T1000 (cell line): ENCODE measurements at regions not wholly inside any gene's neighbourhood (a gene's known extent, or its start where the extent isn't known, plus 50 kb on each side); places are given as distances from the start of the nearest gene placed in this dataset.
"Not testable (repeated sequence)": the region's sequence is repeated elsewhere in the genome, so short reads cannot be mapped to it uniquely, and the experiment has no call there.

Source experiments
- DNase-seq: peaks from one replicate; lab custom pipeline; 2025; ENCODE audit warnings: mixed read lengths; lab: John Stamatoyannopoulos, UW

DNA sequence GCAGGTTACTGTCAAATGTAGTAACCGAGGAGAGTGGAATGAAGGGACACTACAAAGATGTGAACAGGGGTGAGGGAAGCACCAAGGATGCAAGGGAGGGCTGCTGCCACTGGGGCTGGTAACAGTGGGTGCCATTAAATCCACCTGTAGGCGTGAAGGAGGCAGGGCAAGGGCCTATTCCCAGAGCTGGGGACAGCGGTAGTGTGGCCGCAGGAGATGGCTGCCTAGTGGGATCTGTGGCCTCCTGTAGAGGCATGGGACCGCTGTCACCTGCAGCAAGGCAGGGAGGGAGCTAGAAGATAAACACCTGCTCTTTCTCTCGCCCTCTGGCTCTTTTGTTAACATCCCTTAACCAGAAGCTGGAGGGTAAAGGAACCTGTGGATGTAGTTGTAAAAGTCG, 80.5 kb upstream of the CNIH3 start:
- no peak for DNase-seq

DNA sequence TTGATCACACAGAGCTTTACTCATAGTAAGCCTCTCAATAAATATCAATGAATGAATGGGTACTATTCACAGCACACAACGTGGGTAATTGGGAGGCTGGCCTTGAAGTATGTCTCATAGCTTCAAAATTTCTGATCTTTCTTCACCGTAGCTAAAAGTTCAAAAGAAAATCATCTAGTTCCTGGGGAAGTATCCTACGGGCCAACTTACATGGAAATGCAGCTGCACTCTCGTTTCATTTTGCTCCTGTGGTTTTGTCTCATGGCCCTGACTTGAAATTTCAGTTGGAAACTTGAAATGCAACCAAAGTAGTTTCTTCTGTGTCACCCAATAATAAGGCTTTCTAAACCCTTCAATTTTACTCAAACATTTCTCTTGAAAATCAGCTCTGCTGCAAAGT, 76.1 kb upstream of the CNIH3 start:
- no peak for DNase-seq

DNA sequence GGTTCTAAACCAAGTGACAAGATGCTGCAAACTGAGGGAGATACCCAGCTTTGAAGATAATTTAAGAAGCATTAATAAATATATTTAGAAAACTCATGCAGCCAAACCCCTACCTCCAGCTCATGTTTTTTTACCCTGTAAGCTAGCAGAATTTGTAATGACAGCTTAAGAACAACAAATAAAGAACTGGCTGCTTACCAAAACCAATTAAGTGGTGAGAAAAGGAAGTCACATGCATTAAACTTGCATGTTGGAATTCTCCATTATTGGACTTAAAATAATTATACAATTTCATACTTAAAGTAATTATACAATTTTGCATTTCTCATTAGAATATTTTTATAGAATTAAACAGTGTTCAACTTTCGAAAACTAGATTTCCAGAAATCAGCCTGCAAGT, 75.6 kb upstream of the CNIH3 start:
- DNase-seq: no peak

DNA sequence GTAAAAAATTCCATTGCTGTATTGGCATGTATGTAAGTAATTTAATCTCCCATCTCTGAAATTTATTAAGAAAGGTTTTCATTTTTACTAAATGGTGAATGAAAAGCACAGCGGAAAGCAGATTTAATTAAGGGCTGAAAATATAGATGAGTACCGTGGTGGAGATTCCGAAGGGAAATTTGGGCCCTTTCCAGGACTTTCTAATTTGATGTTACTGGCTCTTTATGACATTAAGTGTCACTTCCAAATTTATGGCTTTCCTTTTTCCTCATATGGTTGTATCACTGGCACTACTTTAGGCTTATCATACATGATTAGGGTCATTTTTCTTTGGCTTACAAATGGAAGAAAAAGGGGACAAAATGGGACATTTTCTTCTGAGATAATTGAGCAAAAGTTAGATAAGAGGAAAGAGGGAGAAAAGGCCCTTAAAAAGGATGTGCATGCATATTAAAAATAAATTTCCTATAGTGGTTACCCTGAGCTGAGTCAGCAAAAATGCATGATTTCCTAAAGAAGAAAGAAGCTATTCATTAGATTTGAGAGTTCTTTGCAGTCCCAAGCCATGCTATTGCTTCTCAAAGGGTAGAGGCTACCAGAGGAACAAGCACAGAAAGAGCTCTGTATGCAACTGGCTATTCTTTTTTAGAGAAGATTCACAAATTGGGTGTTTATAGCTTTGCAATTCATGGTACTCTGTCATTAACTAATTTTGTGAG, 74.9 kb upstream of the CNIH3 start:
- DNase-seq: no peak

DNA sequence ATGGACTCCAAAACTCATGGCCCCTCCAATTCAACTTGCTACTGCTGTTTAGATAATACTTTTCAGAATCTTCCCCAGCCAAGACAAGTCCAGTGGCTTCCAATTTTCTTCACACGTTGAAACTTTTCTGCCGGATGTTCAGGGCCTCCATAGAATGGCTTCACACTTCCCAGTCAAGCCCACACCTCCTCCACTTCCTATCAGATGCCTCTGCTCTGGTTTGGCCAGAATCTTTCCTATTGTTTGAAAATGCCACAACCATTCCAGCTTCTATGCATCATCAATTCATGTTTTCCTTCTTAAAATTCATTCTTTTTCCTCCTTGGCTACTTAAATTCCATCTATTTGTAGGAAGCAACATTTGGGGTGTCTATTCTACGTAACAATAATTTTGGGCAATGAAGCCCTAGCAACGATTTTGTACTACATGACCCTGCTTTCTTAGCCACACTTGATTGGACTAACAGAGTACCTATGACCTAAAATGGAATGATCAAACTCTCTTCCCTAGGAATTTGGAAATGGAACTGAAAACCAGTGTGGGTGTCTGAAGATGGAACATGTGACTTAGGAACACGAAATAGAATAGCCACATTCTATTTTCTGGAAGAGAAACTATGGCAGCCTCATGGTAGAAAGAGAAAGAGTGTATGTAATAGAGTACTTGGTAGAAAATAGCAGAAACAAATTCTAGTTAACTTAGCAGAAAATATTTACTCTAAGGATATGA, 74.1 kb upstream of the CNIH3 start:
- no peak for DNase-seq

DNA sequence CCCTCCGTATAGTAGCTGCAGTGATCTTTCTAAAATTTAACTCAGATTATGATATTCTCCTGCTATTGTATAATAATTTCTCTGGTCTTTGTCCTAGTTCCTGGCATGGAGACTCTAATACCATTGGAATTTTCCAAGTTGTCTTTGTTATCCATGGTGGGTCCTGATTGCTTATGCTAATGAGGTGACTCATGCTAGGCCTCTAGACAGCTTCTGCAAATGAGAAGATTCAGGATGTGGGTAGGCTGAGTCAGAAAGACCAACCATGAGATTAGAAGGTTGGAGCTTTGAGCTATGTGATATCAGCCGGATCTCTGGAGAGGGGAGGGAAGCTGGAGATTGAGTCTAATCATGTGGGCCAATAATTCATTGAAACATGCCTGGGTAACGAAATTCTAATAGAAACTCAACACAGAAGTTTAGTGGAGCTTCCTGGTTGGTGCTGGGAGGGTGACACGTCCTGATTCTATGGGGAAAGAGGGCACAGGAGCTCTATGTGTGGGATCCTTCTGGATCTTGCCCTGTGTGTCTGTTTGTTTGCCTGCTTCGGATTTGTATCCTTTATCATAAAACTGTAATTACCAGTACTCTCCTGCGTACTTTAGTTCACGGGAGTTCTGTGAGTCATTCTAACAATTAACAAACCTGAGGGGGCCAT, 73.2 kb upstream of the CNIH3 start:
- DNase-seq: peak; percentile 74

DNA sequence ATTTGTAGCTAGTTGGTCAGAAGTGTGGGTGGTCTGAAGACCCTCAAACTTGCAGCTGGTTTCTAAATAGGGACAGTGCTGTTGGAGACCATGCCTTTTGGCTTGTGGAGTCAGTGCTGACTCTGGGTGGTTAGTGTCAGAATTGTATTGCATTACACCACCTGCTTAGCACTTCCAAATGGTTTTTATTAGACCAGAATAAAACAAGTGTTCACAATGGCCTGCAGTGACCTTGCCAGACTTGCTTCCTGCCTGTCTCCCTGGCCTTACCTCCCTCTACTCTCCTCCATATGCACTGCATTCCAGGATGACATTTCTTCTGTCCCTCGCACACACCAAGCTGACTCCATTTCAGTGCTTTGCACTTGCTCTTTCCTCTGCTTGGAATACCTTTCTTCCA, 72.7 kb upstream of the CNIH3 start:
- no peak for DNase-seq

DNA sequence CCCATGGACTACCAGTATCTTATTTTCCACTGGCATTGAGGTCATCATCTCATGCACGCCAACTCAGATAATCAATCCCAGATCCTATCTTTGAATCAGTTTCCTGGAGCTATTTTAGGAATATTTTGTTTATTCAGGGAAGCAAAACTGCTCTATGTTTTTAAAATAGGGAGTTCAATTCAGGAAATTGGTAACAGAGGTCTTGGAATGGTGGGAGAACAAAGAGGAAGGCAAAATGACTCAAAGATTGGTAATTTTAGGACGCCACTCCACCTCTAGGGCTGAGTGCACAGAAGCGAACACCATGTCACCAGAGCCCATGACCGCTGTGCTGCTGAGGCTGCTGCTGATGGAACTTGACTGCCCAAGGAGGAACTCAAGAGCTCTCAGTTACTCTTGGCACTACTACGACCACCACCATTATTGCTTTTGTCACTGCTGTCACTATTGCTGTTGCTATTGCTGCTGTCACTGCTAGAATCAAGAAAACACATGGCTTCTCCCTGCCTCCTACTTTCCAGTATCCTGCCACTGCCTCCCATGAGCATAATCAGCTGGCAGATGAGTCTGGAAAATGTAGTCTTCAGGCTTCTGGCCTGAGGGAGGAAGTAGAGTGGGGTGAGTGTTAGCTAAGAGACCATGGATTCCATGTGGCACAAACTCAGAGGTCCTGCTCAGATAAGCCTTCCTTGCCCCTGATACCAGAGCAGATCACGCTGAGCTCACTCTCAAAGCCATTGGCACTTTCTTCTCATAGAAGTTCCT, 71.6 kb upstream of the CNIH3 start:
- DNase-seq: no peak

DNA sequence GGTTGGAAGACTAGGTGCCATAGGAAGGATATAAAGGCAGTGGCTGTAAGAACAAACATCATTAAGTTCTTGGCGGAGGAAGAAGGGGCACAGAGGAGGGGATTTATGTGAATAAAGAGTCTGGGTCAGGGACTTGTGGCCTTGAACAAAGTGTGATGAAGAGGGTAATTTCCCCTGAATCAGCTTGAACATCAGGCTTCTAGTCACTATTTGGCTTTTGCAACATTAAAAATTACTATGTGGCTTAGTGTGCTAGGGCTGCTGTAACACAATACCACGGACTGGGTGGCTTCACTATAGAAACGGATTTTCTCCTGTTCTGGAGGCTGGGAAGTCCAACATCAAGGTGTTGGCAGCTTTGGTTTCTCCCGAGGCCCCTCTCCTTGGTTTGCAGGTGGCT, 70.5 kb upstream of the CNIH3 start:
- DNase-seq: no peak

DNA sequence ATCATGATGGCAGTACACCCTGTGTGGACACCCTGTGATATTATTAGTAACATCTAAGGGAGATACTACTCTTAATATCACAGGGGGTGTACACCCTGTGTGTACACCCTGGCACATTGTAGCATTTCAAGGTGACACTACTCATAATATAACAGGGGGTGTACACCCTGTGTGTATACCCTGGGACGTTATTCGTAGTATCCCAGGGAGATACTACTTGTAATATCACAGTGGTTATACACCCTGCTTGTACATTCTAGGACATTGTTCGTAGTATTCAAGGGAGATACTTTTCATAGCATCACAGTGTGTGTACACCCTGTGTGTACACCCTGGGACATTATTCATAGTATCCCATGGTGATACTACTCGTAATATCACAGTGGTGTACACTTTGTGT, 67.4 kb upstream of the CNIH3 start:
- DNase-seq: no peak

DNA sequence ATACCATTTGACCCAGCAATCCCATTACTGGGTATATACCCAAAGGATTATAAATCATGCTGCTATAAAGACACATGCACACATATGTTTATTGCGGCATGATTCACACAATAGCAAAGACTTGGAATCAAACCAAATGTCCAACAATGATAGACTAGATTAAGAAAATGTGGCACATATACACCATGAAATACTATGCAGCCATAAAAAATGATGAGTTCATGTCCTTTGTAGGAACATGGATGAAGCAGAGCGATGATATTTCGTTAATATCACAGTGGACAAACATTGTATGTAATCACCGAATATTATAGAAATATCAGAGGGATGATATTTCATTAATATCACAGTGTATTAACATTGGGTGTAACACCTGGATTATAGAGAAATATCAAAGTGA, 64.9 kb upstream of the CNIH3 start:
- DNase-seq: not testable (repeated sequence)

DNA sequence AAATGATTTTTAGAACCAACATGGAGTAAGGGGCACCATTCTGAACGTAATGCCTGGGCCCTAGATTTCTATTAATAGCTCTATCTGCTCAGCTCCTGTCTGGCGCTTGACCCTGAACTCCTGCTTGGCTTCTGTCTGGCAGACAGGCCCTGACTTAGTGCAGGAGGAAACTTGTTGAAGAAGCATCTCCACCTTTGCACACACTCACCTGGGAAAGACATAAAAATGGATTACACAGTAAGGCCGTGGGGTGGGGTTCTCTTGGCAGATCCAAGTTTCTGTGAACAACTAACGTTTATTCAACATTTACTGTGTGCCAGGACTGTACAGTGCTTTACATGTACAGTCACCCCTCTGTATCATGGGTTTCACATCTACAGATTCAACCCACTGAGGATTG, 62.1 kb upstream of the CNIH3 start:
- DNase-seq: no peak

DNA sequence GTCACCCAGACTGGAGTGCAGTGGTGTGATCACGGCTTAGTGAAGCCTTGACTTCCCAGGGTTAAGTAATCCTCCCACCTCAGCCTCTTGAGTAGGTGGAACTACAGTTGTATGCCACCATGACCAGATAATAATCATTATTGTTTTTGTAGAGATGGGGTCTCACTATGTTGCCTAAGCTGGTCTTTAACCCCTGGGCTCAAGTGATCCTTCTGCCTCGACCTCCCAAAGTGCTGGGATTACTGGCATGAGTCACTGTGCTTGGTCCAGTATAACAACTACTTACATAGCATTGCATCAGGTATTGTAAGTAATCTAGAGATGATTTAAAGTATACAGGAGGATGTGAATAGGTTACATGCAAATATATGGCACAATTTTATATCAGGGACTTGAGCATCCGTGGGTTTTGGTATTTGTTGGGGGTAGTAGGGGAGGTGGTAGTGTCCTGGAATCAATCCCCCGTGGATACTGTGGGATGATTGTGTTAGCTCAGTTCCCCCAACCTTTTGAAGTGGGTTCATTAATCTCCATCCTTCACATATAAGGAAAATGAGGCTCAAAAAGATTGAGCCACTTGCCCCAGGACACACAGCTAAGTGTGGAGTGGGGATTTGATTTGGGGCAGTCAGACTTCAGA, 61.4 kb upstream of the CNIH3 start:
- no peak for DNase-seq

DNA sequence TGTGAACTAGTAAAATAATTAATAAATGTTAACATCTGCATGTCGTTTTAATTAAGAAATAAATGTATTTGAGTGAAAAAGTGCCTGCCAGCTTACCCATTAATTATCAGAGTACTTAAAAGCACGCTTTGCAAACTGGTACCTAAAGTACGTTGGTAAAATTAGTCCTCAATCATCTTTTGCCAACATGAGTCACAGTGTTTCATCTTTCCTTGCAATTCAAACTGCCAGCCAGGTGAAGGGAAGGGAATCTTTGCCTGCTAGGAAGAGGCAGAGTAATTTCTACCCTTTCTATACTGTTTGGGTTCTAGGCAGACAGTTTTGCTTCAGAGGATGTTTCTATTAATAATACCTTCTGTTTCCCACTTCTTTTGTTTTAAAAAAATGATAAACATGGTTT, 57.2 kb upstream of the CNIH3 start:
- no peak for DNase-seq

DNA sequence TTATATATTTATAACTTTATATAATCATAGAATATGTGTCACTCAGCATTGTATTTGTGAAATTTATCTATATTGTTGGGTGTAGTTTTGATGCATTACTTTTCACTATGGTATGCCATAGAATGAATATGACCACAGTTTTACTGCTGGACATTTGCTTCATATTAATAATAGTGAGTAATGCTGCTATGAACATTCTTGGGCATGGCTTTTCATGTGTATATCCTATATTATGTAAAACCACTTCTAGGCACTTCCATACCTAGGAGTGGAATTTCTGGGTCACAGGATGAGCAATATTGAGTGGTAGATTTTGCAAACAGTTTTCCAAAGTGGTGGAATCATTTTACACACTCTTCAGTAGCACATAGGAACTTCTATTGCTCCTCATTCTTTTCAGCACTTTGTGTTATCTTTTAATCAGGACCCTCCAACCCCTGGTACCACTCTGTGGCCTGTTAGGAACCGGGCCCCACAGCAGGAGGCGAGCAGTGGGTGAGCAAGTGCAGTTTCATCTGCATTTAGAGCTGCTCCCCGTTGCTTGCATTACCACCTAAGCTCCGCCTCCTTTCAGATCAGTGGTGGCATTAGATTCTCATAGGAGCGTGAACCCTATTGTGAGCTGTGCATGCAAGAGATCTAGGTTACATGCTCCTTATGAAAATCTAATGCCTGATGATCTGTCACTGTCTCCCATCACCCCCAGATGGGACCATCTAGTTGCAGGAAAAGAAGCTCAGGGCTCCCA, 56.0 kb upstream of the CNIH3 start:
- no peak for DNase-seq

DNA sequence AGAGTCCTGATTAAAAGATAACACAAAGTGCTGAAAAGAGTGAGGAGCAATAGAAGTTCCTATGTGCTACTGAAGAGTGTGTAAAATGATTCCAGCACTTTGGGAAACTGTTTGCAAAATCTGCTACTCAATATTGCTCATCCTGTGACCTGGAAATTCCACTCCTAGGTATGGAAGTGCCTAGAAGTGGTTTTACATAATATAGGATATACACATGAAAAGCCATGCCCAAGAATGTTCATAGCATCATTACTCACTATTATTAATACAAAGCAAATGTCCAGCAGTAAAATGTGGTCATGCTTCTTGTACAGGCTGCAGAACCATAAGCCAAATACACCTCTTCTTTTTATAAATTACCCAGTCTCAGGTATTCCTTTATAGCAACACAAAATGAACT, 53.2 kb upstream of the CNIH3 start:
- DNase-seq: not testable (repeated sequence)

DNA sequence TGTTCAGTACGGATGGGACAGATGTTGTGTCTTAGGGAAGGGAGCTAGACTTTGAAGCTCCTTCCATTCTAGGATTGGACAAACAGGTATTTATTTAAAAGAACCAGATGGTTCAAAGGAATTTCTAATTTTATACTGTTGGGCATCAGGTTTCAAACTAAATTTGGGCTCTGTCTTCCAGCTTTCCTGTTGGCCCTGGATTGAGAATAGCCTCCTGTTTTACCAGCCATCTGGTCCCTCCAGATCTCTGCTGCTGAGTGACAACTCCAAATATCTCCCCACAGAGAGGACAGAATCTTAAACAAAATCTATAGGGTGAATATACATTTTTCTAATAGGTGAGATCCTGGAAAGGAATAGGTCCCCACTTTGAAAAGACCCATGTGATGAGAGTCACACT, 52.5 kb upstream of the CNIH3 start:
- no peak for DNase-seq

DNA sequence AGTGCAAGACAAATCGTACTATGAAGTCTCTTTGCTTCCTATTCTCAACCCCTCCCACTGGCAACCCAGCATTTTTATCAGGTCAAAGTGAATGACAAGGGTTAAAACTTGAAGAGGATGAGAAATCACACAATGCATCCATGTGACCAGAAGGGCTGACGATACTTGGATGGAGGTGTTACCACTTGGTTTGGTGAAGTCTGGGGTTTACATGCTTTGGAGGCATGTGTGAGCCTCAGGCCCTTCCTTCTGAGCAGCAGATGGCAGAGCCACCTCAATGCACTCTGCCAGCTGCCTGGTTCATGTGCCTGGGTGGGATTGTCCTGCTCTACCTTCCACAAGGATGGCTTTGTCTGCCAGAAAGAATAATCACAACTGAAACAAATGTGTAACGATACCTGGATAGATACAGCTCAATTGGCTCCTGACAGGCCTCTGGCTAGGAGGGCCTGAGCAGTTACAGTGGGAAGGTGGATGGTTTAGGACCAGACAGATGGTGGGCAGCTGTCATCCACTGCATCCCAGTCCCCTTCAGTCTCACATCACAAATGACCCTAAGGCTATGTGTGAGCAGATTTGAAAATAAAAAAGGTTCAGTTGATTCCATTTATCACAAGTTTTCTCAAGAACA, 51.5 kb upstream of the CNIH3 start:
- no peak for DNase-seq

DNA sequence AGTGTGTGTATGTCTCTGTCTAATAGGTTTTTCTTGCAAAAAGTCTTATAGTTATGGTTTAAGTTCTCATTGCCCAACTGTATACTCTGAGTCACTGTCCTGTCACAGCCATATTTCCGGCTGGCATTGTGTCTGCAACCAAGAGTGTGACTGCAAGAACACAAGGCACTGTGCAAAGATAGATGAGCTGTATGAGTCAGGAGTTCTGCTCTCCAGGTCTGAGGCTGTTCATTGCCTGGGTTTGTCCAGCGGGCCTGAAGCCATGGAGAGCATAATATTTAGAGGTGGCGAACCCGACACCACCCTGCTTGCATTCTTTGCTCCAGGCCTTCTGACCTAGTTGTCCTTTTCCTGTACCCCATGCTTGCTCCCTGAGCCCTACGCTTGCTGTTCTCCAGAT, 50.9 kb upstream of the CNIH3 start:
- peak; percentile 60 for DNase-seq

DNA sequence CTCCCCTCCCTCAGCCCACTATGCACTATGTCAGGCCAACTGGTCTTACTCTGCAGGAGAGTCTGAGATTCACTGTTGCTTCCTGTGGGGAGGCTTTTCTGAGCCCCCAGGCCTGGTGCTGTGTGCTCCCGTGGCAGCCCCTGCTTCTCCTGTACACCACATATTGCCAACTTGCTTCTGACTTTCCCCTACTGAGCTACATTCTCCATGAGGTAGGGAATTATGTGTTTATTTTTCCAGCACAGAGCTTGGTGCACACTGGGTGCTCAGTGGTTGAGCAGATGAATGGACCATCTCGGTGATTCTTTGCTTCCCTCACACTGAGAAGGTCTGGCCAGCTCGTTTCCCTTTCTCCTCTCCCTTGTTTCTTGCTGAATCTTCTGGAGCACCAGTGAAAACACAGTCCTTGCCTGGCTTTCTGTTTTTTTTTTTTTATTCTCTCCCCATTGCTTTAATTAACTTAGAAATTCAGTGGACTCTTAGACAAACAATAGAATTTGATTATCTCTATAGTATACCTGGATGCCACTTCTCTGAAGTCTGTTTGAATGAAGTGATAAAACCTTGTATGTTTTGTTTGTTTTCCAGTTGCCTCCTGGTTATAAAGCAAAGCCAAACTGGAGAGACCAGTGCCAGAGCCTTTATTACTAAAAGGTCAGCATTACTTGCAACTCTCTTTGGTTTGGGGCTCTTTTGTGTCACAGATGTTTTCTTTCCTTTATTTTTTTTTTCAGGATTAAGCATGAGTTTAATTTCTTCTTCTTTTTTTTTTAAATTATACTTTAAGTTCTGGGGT, 50.3 kb upstream of the CNIH3 start:
- DNase-seq: no peak
